ENCODE measurements at regions not wholly inside any gene's neighbourhood (a gene's known extent, or its start where the extent isn't known, plus 50 kb on each side); places are given as distances from the start of the nearest gene placed in this dataset.

DNA sequence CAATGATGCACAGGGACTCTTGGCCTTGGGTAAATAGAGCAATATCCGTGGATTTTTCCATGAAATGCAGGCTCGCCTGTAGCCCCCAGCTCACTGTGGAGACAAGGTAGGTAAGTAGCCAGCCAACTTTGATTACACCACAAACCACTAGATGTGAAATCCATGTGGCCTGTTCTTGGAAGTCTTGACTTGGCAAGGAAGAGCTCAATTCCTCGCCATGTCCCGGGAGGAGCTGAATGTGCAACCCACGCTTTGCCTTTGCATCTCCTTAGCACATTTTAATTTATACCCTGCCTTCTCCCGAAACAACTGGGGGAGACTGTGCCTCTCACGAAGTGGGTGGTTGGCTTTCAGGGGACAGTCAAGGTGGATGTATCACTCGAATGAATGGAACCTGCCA lies 347.7 kb upstream of the MKI67 start:
- TF ChIP-seq CTCF (conservative IDR thresholded peaks at IDR 0.05; ENCODE audit: low read depth, low read length) (no peak), EZH2phosphoT487 (IDR thresholded peaks at IDR 0.05; ENCODE audit: borderline replicate concordance, low read length) (no peak), EZH2 (IDR thresholded peaks at IDR 0.05; ENCODE audit: low read length, unreplicated experiment) (no peak)

All from PC-3 (cell line).